Hematopoietic multipotent progenitor cell (in vitro differentiated cells): ENCODE measurements at regions not wholly inside any gene's neighbourhood (a gene's known extent, or its start where the extent isn't known, plus 50 kb on each side); places are given as distances from the start of the nearest gene placed in this dataset.

Experiments
- DNase-seq, 3 donors: peaks; one replicate each; pipeline ENCODE4 v3.0.0-alpha.2; 2011 to 2015; ENCODE audit warnings: low read depth in 2 of 3, low spot score in 2 of 3

- DNase-seq, result no peak
Observed at GRCh38 chr2:120439637-120440384, 93.9 kb downstream of the INHBB start.

GRCh38 chr2:120440521-120441350, 94.8 kb downstream of the INHBB start:
- DNase-seq, result no peak

- no peak for DNase-seq
Observed at GRCh38 chr2:120441351-120441700, 95.4 kb downstream of the INHBB start.

GRCh38 chr2:120441744-120442471, 96.0 kb downstream of the INHBB start:
- peak in 2 of 3 donors; percentile 4 to 12 for DNase-seq

- no peak for DNase-seq
Observed at GRCh38 chr2:120442541-120442922, 96.6 kb downstream of the INHBB start.

GRCh38 chr2:120442923-120443571, 97.1 kb downstream of the INHBB start:
- peak in 1 of 3 donors; percentile 5 for DNase-seq

GRCh38 chr2:120443946-120444345, 98.0 kb downstream of the INHBB start:
- no peak for DNase-seq

GRCh38 chr2:120444691-120445240, 98.8 kb downstream of the INHBB start:
- DNase-seq, result no peak

- DNase-seq, result no peak
Observed at GRCh38 chr2:120445449-120446143, 99.7 kb downstream of the INHBB start.

GRCh38 chr2:120446236-120447126, 100.5 kb downstream of the INHBB start:
- DNase-seq, result no peak

- no peak for DNase-seq
Observed at GRCh38 chr2:120447127-120447785, 101.3 kb downstream of the INHBB start.

- DNase-seq, result no peak
Observed at GRCh38 chr2:120448436-120448835, 102.5 kb downstream of the INHBB start.

GRCh38 chr2:120448961-120449810, 103.2 kb downstream of the INHBB start:
- DNase-seq, result no peak

- DNase-seq, result no peak
Observed at GRCh38 chr2:120450196-120450820, 104.4 kb downstream of the INHBB start.

- no peak for DNase-seq
Observed at GRCh38 chr2:120451334-120451733, 105.4 kb downstream of the INHBB start.

GRCh38 chr2:120452131-120452530, 106.2 kb downstream of the INHBB start:
- DNase-seq, result no peak
